LNCAP (cell line): ENCODE measurements at regions not wholly inside any gene's neighbourhood (a gene's known extent, or its start where the extent isn't known, plus 50 kb on each side); places are given as distances from the start of the nearest gene placed in this dataset.

Experiments
- TF ChIP-seq, protein P1 (sequence below): fragments of 450-650 bp; IDR thresholded peaks from 2 replicates; pipeline ENCODE4 v1.5.1; 2017; ENCODE audit warnings: mild to moderate bottlenecking

DNA sequence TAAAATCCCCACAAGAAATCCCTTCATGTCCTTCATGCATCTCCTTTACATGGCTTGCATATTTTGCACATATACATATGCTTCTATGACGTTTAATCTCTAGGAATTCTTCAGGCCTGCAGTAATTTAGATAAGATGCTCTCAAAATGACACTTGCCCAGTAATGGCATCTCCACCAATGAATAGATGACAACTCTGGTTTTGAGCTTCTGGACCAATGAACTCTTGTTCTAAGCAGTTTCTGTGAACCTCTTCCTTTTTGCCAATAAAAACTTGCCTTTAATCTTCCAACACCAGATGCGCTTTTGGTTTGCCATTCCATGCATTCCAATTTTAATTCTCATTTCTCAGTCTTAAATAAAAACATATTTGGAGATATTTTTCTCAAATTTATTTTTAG, 189.8 kb upstream of the OLFM3 start:
- TF ChIP-seq, protein P1, sequence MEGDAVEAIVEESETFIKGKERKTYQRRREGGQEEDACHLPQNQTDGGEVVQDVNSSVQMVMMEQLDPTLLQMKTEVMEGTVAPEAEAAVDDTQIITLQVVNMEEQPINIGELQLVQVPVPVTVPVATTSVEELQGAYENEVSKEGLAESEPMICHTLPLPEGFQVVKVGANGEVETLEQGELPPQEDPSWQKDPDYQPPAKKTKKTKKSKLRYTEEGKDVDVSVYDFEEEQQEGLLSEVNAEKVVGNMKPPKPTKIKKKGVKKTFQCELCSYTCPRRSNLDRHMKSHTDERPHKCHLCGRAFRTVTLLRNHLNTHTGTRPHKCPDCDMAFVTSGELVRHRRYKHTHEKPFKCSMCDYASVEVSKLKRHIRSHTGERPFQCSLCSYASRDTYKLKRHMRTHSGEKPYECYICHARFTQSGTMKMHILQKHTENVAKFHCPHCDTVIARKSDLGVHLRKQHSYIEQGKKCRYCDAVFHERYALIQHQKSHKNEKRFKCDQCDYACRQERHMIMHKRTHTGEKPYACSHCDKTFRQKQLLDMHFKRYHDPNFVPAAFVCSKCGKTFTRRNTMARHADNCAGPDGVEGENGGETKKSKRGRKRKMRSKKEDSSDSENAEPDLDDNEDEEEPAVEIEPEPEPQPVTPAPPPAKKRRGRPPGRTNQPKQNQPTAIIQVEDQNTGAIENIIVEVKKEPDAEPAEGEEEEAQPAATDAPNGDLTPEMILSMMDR: no peak

DNA sequence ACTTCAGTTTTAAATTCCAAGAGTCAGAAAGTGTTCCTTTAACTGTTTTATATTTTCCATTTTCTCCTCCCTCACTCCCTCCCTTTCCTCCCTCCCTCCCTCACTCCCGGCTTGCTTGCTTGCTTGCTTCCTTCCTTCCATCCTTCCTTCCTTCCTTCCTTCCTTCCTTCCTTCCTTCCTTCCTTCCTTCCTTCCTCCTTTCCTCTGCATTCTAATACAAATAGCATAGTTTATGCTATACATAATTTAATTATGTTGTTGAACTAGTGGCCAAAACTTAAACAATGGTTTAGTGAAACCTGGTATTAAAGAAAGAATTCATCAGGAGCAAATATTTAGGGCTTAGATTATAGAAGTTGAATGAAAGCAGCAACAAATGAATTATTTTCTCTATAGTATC, 188.5 kb upstream of the OLFM3 start:
- TF ChIP-seq, protein P1: no peak

DNA sequence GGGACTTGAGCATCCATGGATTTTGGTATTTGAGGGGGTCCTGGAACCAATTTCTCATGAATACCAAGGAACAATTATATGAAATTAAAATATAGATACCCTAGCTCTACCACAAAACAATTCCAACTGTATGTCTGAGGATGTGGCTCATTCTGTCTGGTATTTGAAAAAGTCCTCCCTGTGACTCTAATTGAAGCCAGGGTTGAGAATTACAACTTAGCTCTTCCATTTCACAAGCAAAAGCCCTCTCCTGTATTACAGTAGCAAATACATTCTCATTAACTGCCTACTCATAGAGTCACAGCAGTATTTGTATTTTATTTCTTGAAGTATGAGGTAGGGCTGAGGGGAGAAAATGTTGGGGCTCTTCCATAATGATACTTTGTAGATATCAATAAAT, 187.8 kb upstream of the OLFM3 start:
- TF ChIP-seq, protein P1: no peak

DNA sequence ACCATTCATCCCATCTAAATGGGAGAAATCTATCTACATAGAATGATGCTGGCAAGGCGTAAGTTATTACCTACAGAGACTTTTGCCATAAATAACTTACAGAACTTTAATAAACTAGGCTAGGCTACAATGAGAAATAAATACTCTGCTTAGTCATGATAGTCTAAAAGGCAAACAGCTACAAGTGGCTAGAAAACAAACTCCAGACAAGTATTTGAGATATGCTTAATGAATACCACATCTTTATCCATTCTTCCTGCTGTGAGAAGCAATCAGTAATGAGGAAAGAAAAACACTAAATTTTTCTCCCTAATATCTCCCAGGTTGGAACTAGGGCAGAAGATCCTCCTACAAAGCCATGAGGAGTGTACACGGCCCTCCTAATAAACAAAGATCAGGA, 187.0 kb upstream of the OLFM3 start:
- TF ChIP-seq, protein P1: no peak

DNA sequence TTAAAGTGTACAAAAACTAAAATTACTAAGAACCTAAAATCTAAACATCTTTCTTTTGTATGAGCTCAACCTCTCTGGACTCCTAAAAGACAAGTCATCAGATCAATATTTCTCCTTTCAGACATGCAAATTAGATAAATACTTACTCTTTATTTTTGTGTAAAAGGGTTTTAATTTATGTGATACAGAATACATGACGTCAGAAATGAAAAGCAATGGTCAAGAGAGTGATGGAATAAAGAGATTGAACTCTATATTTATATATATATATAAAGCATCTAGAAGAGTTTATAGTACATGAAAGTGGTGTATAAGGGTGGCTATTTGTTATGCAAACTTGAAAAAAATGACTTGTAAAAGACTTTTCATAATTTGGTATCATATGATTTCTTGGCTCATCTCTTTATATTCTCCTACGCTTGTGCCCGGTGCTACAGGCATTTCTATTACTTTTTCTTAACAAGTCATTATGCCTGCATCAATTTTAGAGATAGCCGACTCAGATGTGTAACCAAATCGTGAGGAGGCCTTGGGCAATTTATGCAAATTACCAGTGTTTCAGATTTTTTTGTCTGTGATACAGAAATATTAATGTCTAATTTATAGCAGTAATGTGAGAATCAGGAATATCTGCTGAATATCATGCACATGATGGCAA, 186.0 kb upstream of the OLFM3 start:
- TF ChIP-seq, protein P1: no peak

DNA sequence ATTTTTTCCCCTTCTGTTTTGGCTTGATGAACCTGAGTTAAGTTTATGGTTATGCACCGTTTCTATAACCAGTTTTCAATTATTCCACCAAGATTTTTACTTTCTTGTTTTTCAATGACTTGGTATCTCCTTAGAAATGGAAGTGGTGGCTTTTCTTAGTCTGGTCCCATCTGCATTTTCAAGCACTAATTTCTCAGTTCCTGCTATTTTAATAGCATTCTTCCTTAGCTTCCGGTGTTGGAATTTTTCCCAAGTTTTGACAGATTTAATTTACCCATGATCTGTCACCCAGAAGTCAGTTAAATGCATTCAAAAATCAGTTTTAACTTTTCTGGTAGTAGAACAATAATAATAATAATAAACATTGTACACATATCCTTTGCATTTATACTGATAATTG, 184.6 kb upstream of the OLFM3 start:
- TF ChIP-seq, protein P1: no peak

DNA sequence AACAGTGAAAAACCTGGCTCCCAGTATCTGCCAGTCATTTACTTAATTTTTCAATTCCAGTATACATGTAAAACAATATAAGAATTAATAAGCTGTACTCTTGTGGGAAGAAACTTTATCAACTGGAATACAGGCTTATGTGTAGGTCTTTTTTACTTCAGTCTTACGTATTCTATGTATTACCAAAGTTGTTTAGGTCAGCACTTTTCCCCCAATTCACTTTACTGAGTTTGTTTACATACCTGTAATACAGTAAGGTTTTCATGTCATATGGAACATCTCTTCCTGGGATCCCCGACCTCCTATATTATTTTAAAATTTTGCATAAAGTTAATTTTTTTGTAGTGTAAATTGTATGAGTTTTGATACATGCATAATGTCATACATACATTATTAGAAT, 181.8 kb upstream of the OLFM3 start:
- TF ChIP-seq, protein P1: no peak
